ENCODE measurements at regions not wholly inside any gene's neighbourhood (a gene's known extent, or its start where the extent isn't known, plus 50 kb on each side); places are given as distances from the start of the nearest gene placed in this dataset.

- ChIA-PET CTCF (no interaction called here), POLR2A (no interaction called here)
- TF ChIP-seq, protein P1, sequence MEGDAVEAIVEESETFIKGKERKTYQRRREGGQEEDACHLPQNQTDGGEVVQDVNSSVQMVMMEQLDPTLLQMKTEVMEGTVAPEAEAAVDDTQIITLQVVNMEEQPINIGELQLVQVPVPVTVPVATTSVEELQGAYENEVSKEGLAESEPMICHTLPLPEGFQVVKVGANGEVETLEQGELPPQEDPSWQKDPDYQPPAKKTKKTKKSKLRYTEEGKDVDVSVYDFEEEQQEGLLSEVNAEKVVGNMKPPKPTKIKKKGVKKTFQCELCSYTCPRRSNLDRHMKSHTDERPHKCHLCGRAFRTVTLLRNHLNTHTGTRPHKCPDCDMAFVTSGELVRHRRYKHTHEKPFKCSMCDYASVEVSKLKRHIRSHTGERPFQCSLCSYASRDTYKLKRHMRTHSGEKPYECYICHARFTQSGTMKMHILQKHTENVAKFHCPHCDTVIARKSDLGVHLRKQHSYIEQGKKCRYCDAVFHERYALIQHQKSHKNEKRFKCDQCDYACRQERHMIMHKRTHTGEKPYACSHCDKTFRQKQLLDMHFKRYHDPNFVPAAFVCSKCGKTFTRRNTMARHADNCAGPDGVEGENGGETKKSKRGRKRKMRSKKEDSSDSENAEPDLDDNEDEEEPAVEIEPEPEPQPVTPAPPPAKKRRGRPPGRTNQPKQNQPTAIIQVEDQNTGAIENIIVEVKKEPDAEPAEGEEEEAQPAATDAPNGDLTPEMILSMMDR (IDR thresholded peaks at IDR 0.05; ENCODE audit: insufficient read depth, low read length, missing control alignments): no peak
- H3K4me3 ChIP-seq (ENCODE audit: low read depth, low read length): no peak overlapping the region
- no peak for DNase-seq (ENCODE audit: low read depth, low spot score)
These were observed 49.9 kb upstream of the KLF13 start for GRCh38 chr15:31276596-31277298.

All from AG04449 (cell line).